Endothelial cell of umbilical vein (primary cell): ENCODE measurements at regions not wholly inside any gene's neighbourhood (a gene's known extent, or its start where the extent isn't known, plus 50 kb on each side); places are given as distances from the start of the nearest gene placed in this dataset.

ENCODE experiments used
- BruUV-seq: library from RNA; stranded (reverse); fragments of 400-500 nt; replicated peaks from 2 replicates; lab custom pipeline; 2021; lab: Mats Ljungman, UMichigan
- CTCF ChIA-PET: fragments of 300-600, 350-600 bp; sonication (Branson Sonifier 250); formaldehyde crosslinking; loops from one replicate; lab custom pipeline; 2021; ENCODE audit warnings: antibody characterized with exemption, inconsistent platforms; lab: Charles Lee
- POLR2A ChIA-PET: fragments of 300-600, 350-600 bp; sonication (Branson Sonifier 250); formaldehyde crosslinking; loops from one replicate; lab custom pipeline; 2021; ENCODE audit warnings: antibody characterized with exemption, inconsistent platforms; lab: Charles Lee
- DNase-seq: peaks from one replicate; pipeline ENCODE4 v3.0.0-alpha.2; 2011; ENCODE audit warnings: low read depth, low spot score
- FAIRE-seq: peaks from 2 replicates; lab custom pipeline; 2011; peaks lifted over from hg19 to GRCh38; lab: Jason Lieb, UNC
- H2AFZ ChIP-seq: 2 replicates; pipeline ENCODE4 v1.6.0; 2012; ENCODE audit warnings: low read depth, low read length, control low read depth, inconsistent platforms
- H3K27ac ChIP-seq: 2 replicates; pipeline ENCODE4 v1.5.1; 2011; ENCODE audit warnings: low read depth, mild to moderate bottlenecking, control low read depth, low read length, moderate library complexity; ENCODE audit not compliant: insufficient read depth
- H3K27me3 ChIP-seq, 2 experiments: 2 replicates each; pipeline versions ENCODE4 v1.6.0 to v1.6.1; 2011; ENCODE audit warnings: low read length in 2 of 2, mixed read lengths in 1 of 2; ENCODE audit not compliant: control insufficient read depth in 2 of 2, insufficient read depth in 2 of 2
- H3K36me3 ChIP-seq, 2 experiments: 2 replicates in 1 of 2; 3 replicates in 1 of 2; pipeline ENCODE4 v1.5.1; 2011; ENCODE audit warnings: low read length in 2 of 2, mild to moderate bottlenecking in 1 of 2, moderate library complexity in 1 of 2; ENCODE audit not compliant: control insufficient read depth in 2 of 2, insufficient read depth in 2 of 2; ENCODE audit errors: extremely low read depth in 1 of 2
- H3K4me1 ChIP-seq: 3 replicates; pipeline ENCODE4 v1.5.1; 2011; ENCODE audit warnings: mild to moderate bottlenecking, low read length; ENCODE audit not compliant: control insufficient read depth, insufficient read depth; ENCODE audit errors: extremely low read depth
- H3K4me2 ChIP-seq: 2 replicates; pipeline ENCODE4 v1.6.1; 2011; ENCODE audit warnings: low read length, control low read depth, mixed read lengths; ENCODE audit not compliant: insufficient read depth
- H3K4me3 ChIP-seq, 3 experiments: fragments of 200-600 bp in 1 of 3; sonication (generic), shearing (Covaris generic) in 1 of 3; replicated peaks in 1 of 3; 2 replicates each; pipeline ENCODE4 v1.5.1; 2011 to 2016; ENCODE audit warnings: control low read depth in 3 of 3, low read length in 3 of 3, mild to moderate bottlenecking in 2 of 3, inconsistent platforms in 1 of 3, low read depth in 1 of 3, moderate library complexity in 1 of 3; ENCODE audit not compliant: insufficient read depth in 1 of 3
- H3K79me2 ChIP-seq: 2 replicates; pipeline ENCODE4 v1.6.0; 2012; ENCODE audit warnings: low read length, inconsistent platforms; ENCODE audit not compliant: control insufficient read depth, insufficient read depth
- H3K9ac ChIP-seq: replicated peaks from 2 replicates; pipeline ENCODE3; 2011; ENCODE audit warnings: low read length, control low read depth; ENCODE audit not compliant: insufficient read depth; ENCODE audit errors: extremely low read depth
- H3K9me1 ChIP-seq: replicated peaks from 3 replicates; pipeline ENCODE4 v1.6.0; 2011; ENCODE audit warnings: mild to moderate bottlenecking, low read length; ENCODE audit not compliant: control insufficient read depth, insufficient read depth; ENCODE audit errors: extremely low read depth
- H3K9me3 ChIP-seq: replicated peaks from 2 replicates; pipeline ENCODE4 v1.5.1; 2012; ENCODE audit warnings: low read length, inconsistent platforms; ENCODE audit not compliant: control insufficient read depth, insufficient read depth
- H4K20me1 ChIP-seq: replicated peaks from 2 replicates; pipeline ENCODE3; 2011; ENCODE audit warnings: mild to moderate bottlenecking, low read length; ENCODE audit not compliant: control insufficient read depth, insufficient read depth; ENCODE audit errors: extremely low read depth
- JUN ChIP-seq: IDR thresholded peaks from 2 replicates; pipeline ENCODE4 v1.6.1; 2011; ENCODE audit warnings: borderline replicate concordance, low read depth; ENCODE audit not compliant: insufficient read length, insufficient read depth
- MYC ChIP-seq: IDR thresholded peaks from one replicate; pipeline ENCODE4 v1.6.1; 2011; ENCODE audit warnings: mild to moderate bottlenecking, low read depth, low read length
- dilution Hi-C: fragments of 300-500 bp; cut with MboI; formaldehyde crosslinking; loops from one replicate; pipeline ENCODE4 v1.15.0; 2019; ENCODE audit warnings: low sequenced_read_pairs; ENCODE audit not compliant: extremely low pct_ligation_motif_present
- intact Hi-C: fragments of 100-400 bp; cut with micrococcal nuclease; formaldehyde crosslinking; loops from one replicate; pipeline ENCODE4 v1.10.0; 2022
- TF ChIP-seq, protein P1 (sequence below), 2 donors: IDR thresholded peaks; 1 replicate in 1 of 2; 2 replicates in 1 of 2; pipeline ENCODE4 v1.5.1; 2011; ENCODE audit warnings: low read length in 2 of 2, mild to moderate bottlenecking in 2 of 2, moderate library complexity in 2 of 2, control low read depth in 1 of 2, inconsistent platforms in 1 of 2, low read depth in 1 of 2; ENCODE audit not compliant: insufficient read depth in 1 of 2; ENCODE audit errors: extremely low read depth in 1 of 2

DNA sequence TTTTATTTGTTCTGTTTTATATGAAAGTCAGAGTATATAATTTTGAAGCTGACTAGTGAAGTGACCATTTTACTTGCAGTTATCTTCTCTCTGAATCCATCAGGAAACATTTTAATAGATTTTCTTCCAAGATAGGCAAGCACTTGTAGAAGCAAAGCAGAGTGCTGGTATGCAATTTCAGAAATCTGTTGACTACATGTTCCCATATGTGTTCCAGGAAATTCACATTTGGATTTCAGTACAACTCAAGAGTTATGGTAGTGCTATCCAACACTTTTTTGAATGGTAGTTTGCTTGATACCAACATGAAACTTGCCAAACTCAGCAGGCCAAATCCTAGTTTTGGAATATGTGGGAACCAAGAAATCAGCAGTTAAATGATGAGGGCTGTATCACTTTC lies 94.0 kb downstream of the CENPW start:
- ChIA-PET POLR2A (no interaction called here), CTCF (no interaction called here)
- no peaks in the 10 kb centered on the region for H4K20me1 ChIP-seq
- no peak overlapping the region for H2AFZ ChIP-seq
- BruUV-seq = no TSS peak
- no peak overlapping the region for H3K4me3 ChIP-seq
- H3K4me2 ChIP-seq = no peak overlapping the region
- no peaks in the 10 kb centered on the region for H3K27me3 ChIP-seq
- dilution Hi-C loops (no loop called here), intact Hi-C loops (no loop called here)
- H3K36me3 ChIP-seq = no peaks in the 10 kb centered on the region
- DNase-seq = no peak
- no peaks in the 10 kb centered on the region for H3K4me1 ChIP-seq
- H3K79me2 ChIP-seq = no peaks in the 10 kb centered on the region
- peaks cover 3% of the 10 kb centered on the region for H3K9me1 ChIP-seq
- H3K9me3 ChIP-seq = no peaks in the 10 kb centered on the region
- no peak overlapping the region for H3K27ac ChIP-seq
- no peak for FAIRE-seq
- TF ChIP-seq MYC (no peak), JUN (no peak)
- TF ChIP-seq, protein P1, sequence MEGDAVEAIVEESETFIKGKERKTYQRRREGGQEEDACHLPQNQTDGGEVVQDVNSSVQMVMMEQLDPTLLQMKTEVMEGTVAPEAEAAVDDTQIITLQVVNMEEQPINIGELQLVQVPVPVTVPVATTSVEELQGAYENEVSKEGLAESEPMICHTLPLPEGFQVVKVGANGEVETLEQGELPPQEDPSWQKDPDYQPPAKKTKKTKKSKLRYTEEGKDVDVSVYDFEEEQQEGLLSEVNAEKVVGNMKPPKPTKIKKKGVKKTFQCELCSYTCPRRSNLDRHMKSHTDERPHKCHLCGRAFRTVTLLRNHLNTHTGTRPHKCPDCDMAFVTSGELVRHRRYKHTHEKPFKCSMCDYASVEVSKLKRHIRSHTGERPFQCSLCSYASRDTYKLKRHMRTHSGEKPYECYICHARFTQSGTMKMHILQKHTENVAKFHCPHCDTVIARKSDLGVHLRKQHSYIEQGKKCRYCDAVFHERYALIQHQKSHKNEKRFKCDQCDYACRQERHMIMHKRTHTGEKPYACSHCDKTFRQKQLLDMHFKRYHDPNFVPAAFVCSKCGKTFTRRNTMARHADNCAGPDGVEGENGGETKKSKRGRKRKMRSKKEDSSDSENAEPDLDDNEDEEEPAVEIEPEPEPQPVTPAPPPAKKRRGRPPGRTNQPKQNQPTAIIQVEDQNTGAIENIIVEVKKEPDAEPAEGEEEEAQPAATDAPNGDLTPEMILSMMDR (IDR thresholded peaks at IDR 0.05; ENCODE audit: extremely low read depth in 1 of 2, insufficient read depth in 1 of 2, low read depth in 1 of 2, low read length in 2 of 2) = no peak
- H3K9ac ChIP-seq = no peak overlapping the region

DNA sequence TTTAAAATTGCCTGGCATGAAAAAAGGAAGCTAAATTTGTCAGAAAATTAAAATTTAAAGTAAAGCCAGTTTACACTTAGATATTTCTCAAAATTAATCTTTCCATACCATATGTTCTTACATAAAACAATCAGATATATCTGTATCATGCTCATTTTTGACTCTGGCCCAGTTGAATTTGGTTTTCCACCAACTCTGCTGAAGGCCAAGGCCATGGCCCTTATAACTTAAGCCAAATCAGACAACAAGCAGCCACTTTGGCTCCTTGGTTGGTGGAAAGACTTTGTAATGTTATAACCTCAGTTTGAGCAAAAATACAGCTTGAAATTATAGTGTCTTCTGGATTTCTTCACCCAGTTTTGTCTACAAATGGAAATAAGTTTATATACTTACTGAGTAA lies 97.3 kb downstream of the CENPW start:
- CTCF ChIA-PET = no interaction called here
- POLR2A ChIA-PET = no interaction called here
- no TSS peak for BruUV-seq
- Histone ChIP-seq H3K9ac (no peak overlapping the region), H3K27ac (no peak overlapping the region), H3K4me1 (no peaks in the 10 kb centered on the region), H3K9me3 (no peaks in the 10 kb centered on the region), H2AFZ (no peak overlapping the region), H4K20me1 (no peaks in the 10 kb centered on the region), H3K36me3 (no peaks in the 10 kb centered on the region), H3K79me2 (no peaks in the 10 kb centered on the region), H3K4me3 (no peak overlapping the region), H3K9me1 (peaks cover 3% of the 10 kb centered on the region), H3K27me3 (no peaks in the 10 kb centered on the region), H3K4me2 (no peak overlapping the region)
- dilution Hi-C loops = no loop called here
- TF ChIP-seq MYC = no peak
- DNase-seq (no peak), FAIRE-seq (no peak)
- intact Hi-C loops = no loop called here
